ENCODE measurements at regions not wholly inside any gene's neighbourhood (a gene's known extent, or its start where the extent isn't known, plus 50 kb on each side); places are given as distances from the start of the nearest gene placed in this dataset.
"Not testable (repeated sequence)": the region's sequence is repeated elsewhere in the genome, so short reads cannot be mapped to it uniquely, and the experiment has no call there.

DNA sequence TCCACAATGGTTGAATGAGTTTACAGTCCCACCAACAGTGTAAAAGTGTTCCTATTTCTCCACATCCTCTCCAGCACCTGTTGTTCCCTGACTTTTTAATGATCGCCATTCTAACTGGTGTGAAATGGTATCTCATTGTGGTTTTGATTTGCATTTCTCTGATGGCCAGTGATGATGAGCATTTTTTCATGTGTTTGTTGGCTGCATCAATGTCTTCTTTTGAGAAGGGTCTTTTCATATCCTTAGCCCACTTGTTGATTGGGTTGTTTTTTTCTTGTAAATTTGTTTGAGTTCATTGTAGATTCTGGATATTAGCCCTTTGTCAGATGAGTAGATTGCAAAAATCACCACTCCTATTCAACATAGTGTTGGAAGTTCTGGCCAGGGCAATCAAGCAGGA, 287.6 kb upstream of the RASGRP1 start:
- TF ChIP-seq, protein P1, sequence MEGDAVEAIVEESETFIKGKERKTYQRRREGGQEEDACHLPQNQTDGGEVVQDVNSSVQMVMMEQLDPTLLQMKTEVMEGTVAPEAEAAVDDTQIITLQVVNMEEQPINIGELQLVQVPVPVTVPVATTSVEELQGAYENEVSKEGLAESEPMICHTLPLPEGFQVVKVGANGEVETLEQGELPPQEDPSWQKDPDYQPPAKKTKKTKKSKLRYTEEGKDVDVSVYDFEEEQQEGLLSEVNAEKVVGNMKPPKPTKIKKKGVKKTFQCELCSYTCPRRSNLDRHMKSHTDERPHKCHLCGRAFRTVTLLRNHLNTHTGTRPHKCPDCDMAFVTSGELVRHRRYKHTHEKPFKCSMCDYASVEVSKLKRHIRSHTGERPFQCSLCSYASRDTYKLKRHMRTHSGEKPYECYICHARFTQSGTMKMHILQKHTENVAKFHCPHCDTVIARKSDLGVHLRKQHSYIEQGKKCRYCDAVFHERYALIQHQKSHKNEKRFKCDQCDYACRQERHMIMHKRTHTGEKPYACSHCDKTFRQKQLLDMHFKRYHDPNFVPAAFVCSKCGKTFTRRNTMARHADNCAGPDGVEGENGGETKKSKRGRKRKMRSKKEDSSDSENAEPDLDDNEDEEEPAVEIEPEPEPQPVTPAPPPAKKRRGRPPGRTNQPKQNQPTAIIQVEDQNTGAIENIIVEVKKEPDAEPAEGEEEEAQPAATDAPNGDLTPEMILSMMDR (IDR thresholded peaks at IDR 0.05), result not testable (repeated sequence)
- TF ChIP-seq POLR2A (IDR thresholded peaks at IDR 0.05), result not testable (repeated sequence)

Measured in transverse colon (tissue), 3 donors.